ENCODE measurements at regions not wholly inside any gene's neighbourhood (a gene's known extent, or its start where the extent isn't known, plus 50 kb on each side); places are given as distances from the start of the nearest gene placed in this dataset.
A peak's percentile ranks its signal among the peaks of the same experiment; 100 is the strongest.

- POLR2A ChIA-PET (ENCODE audit: unreplicated experiment): no interaction called here
Observed at GRCh38 chr17:56653877-56654276, 60.4 kb downstream of the NOG start.

GRCh38 chr17:56656701-56657327, 63.3 kb downstream of the NOG start:
- H3K27ac ChIP-seq: no peak overlapping the region
- DNase-seq: no peak
- intact Hi-C loops (cut with micrococcal nuclease; ENCODE audit: unreplicated experiment): no loop called here
- POLR2A ChIA-PET (ENCODE audit: unreplicated experiment): no interaction called here
- H3K4me1 ChIP-seq (replicated peaks; ENCODE audit: insufficient read depth): peaks cover 32% of the 10 kb centered on the region
- H3K27me3 ChIP-seq (ENCODE audit: insufficient read depth, low read depth): no peaks in the 10 kb centered on the region
- no peaks in the 10 kb centered on the region for H4K20me1 ChIP-seq (ENCODE audit: insufficient read depth)
- no peak overlapping the region for H3K4me2 ChIP-seq
- no peaks in the 10 kb centered on the region for H3K79me2 ChIP-seq (ENCODE audit: low read depth)
- no peaks in the 10 kb centered on the region for H3K9me2 ChIP-seq (ENCODE audit: insufficient read depth)
- H3K4me3 ChIP-seq: no peak overlapping the region
- H3K9me3 ChIP-seq (ENCODE audit: insufficient read depth, low read depth): peaks cover 20% of the 10 kb centered on the region; the same call in 1 of the 2 replicates
- H2AFZ ChIP-seq: no peak overlapping the region
- BruUV-seq (replicated peaks): no TSS peak
- CTCF ChIA-PET: no interaction called here
- TF ChIP-seq EZH2 (IDR thresholded peaks at IDR 0.05; ENCODE audit: low read depth) (no peak), CTCF (conservative IDR thresholded peaks at IDR 0.05) (no peak)
- H3K36me3 ChIP-seq (ENCODE audit: low read depth): no peaks in the 10 kb centered on the region
- peaks cover 25% of the 10 kb centered on the region for H3F3A ChIP-seq (ENCODE audit: insufficient read depth, low read depth)

More at GRCh38 chr17:56653877-56654276, 60.4 kb downstream of the NOG start:
- no TSS peak for BruUV-seq (replicated peaks)
- intact Hi-C loops (cut with micrococcal nuclease; ENCODE audit: unreplicated experiment): loop anchor here (1.0 kb wide), 1 partner anchor 61 kb away; the partner anchor contains the start of gene NOG
- Histone ChIP-seq H4K20me1 (ENCODE audit: insufficient read depth) (no peaks in the 10 kb centered on the region), H3F3A (ENCODE audit: insufficient read depth, low read depth) (peaks cover 22% of the 10 kb centered on the region), H3K4me3 (no peak overlapping the region), H2AFZ (no peak overlapping the region), H3K9me2 (ENCODE audit: insufficient read depth) (no peaks in the 10 kb centered on the region), H3K79me2 (ENCODE audit: low read depth) (no peaks in the 10 kb centered on the region), H3K27me3 (ENCODE audit: insufficient read depth, low read depth) (no peaks in the 10 kb centered on the region), H3K36me3 (ENCODE audit: low read depth) (no peaks in the 10 kb centered on the region), H3K4me2 (no peak overlapping the region), H3K4me1 (replicated peaks; ENCODE audit: insufficient read depth) (peaks cover 26% of the 10 kb centered on the region), H3K27ac (no peak overlapping the region), H3K9me3 (ENCODE audit: insufficient read depth, low read depth) (peaks cover 14% of the 10 kb centered on the region; the same call in 1 of the 2 replicates)
- TF ChIP-seq CTCF (conservative IDR thresholded peaks at IDR 0.05): peak; percentile 90
- TF ChIP-seq EZH2 (IDR thresholded peaks at IDR 0.05; ENCODE audit: low read depth): no peak
- CTCF ChIA-PET: no interaction called here
- DNase-seq: peak; percentile 31 to 75

- TF ChIP-seq CTCF (conservative IDR thresholded peaks at IDR 0.05) (no peak), EZH2 (IDR thresholded peaks at IDR 0.05; ENCODE audit: low read depth) (no peak)
- CTCF ChIA-PET: interaction anchor here (1.0 kb wide), 1 partner anchor 57 kb away, joined by 6 read pairs; no protein-coding TSS in a partner anchor
- H3K27ac ChIP-seq: peak overlapping the region; percentile 58
Observed at GRCh38 chr17:56658648-56659047, 65.1 kb downstream of the NOG start.

More at GRCh38 chr17:56658648-56659047, 65.1 kb downstream of the NOG start:
- no peak overlapping the region for H3K4me3 ChIP-seq
- H3F3A ChIP-seq (ENCODE audit: insufficient read depth, low read depth): peaks cover 25% of the 10 kb centered on the region
- intact Hi-C loops (cut with micrococcal nuclease; ENCODE audit: unreplicated experiment): no loop called here
- no peaks in the 10 kb centered on the region for H3K36me3 ChIP-seq (ENCODE audit: low read depth)
- peak; percentile 45 to 91 for DNase-seq
- 0 out of 2 replicates have a peak overlapping the region, but pooled peaks have one; percentile 41 for H2AFZ ChIP-seq
- H3K27me3 ChIP-seq (ENCODE audit: insufficient read depth, low read depth): no peaks in the 10 kb centered on the region
- no peaks in the 10 kb centered on the region for H3K79me2 ChIP-seq (ENCODE audit: low read depth)
- H3K9me2 ChIP-seq (ENCODE audit: insufficient read depth): no peaks in the 10 kb centered on the region
- no TSS peak for BruUV-seq (replicated peaks)
- POLR2A ChIA-PET (ENCODE audit: unreplicated experiment): no interaction called here
- H3K9me3 ChIP-seq (ENCODE audit: insufficient read depth, low read depth): peaks cover 20% of the 10 kb centered on the region; the same call in 1 of the 2 replicates
- peak overlapping the region; percentile 42 for H3K4me2 ChIP-seq
- no peaks in the 10 kb centered on the region for H4K20me1 ChIP-seq (ENCODE audit: insufficient read depth)
- H3K4me1 ChIP-seq (replicated peaks; ENCODE audit: insufficient read depth): peaks cover 32% of the 10 kb centered on the region
